MM.1S (cell line): ENCODE measurements at regions not wholly inside any gene's neighbourhood (a gene's known extent, or its start where the extent isn't known, plus 50 kb on each side); places are given as distances from the start of the nearest gene placed in this dataset.

ENCODE experiments used
- DNase-seq: peaks from one replicate; pipeline ENCODE4 v3.0.0-alpha.2; 2015
- H2AFZ ChIP-seq: fragments of 300-600 bp; sonication (generic); 2 replicates; pipeline ENCODE4 v1.6.0; 2016; ENCODE audit warnings: antibody characterized with exemption, low read length
- H3F3A ChIP-seq: fragments of 300-600 bp; sonication (generic); 2 replicates; pipeline ENCODE4 v1.6.1; 2016; ENCODE audit warnings: mild to moderate bottlenecking, antibody characterized with exemption, low read length, moderate library complexity, mixed read lengths; ENCODE audit not compliant: insufficient read depth
- H3K27ac ChIP-seq: fragments of 300-600 bp; sonication (generic); 2 replicates; pipeline ENCODE4 v1.5.1; 2016; ENCODE audit warnings: mild to moderate bottlenecking, low read length
- H3K27me3 ChIP-seq: fragments of 300-600 bp; sonication (generic); replicated peaks from 2 replicates; pipeline ENCODE4 v1.6.0; 2016; ENCODE audit warnings: low read length; ENCODE audit not compliant: insufficient read depth
- H3K36me3 ChIP-seq: fragments of 300-600 bp; sonication (generic); replicated peaks from 2 replicates; pipeline ENCODE4 v1.6.1; 2016; ENCODE audit warnings: mild to moderate bottlenecking, low read length, mixed read lengths; ENCODE audit not compliant: insufficient read depth
- H3K4me1 ChIP-seq: fragments of 300-600 bp; sonication (generic); 2 replicates; pipeline ENCODE4 v1.6.1; 2016; ENCODE audit warnings: low read length, mixed read lengths
- H3K4me2 ChIP-seq: fragments of 300-600 bp; sonication (generic); 2 replicates; pipeline ENCODE4 v1.6.0; 2016; ENCODE audit warnings: low read depth, low read length
- H3K4me3 ChIP-seq: fragments of 300-600 bp; sonication (generic); 2 replicates; pipeline ENCODE4 v1.5.1; 2016; ENCODE audit warnings: low read length, mixed read lengths
- H3K79me2 ChIP-seq: fragments of 300-600 bp; sonication (generic); 2 replicates; pipeline ENCODE4 v1.6.1; 2016; ENCODE audit warnings: mixed run types, low read length, mixed read lengths
- H3K9ac ChIP-seq: fragments of 300-600 bp; sonication (generic); 2 replicates; pipeline ENCODE4 v1.6.1; 2016; ENCODE audit warnings: low read length, mixed read lengths
- H3K9me2 ChIP-seq: fragments of 300-600 bp; sonication (generic); replicated peaks from 2 replicates; pipeline ENCODE4 v1.6.1; 2016; ENCODE audit warnings: mild to moderate bottlenecking, low read length, mixed read lengths; ENCODE audit not compliant: insufficient read depth
- H3K9me3 ChIP-seq: fragments of 300-600 bp; sonication (generic); replicated peaks from 2 replicates; pipeline ENCODE4 v1.6.1; 2016; ENCODE audit warnings: mild to moderate bottlenecking, low read length, mixed read lengths; ENCODE audit not compliant: insufficient read depth
- H4K20me1 ChIP-seq: fragments of 300-600 bp; sonication (generic); 2 replicates; pipeline ENCODE4 v1.6.1; 2016; ENCODE audit warnings: mild to moderate bottlenecking, low read length, moderate library complexity, mixed read lengths; ENCODE audit not compliant: insufficient read depth
- EZH2 ChIP-seq: fragments of 300-600 bp; sonication (generic); optimal IDR thresholded peaks from 2 replicates; pipeline ENCODE3; 2017; ENCODE audit warnings: low read depth, mild to moderate bottlenecking, antibody characterized with exemption, low read length, mixed read lengths
- EZH2phosphoT487 ChIP-seq: fragments of 300-600 bp; sonication (generic); IDR thresholded peaks from 2 replicates; pipeline ENCODE4 v1.6.1; 2018; ENCODE audit warnings: antibody characterized with exemption, low read length
- TF ChIP-seq, protein P1 (sequence below): fragments of 300-600 bp; sonication (generic); IDR thresholded peaks from 2 replicates; pipeline ENCODE4 v1.5.1; 2016; ENCODE audit warnings: antibody characterized with exemption, low read length, mixed read lengths

DNA sequence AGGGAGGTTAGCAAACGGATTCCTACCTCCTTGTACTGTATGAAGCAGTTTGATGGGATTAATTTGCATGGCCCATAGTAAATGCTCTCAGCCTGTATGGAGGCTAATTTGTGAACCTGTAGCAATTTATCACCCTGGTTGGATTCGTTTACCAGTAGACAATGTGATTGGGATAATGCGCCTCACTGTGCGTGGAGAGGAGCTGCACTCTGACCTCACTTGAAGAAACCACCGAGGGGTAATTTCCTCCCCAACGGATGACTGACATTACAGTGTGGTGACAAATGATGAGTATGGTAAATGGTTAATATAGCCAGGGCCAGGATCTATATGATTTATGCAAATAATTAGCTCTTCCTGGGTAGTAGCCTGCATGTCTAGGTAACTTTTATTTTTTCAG, 479.1 kb upstream of the RBFOX1 start:
- H3K27ac ChIP-seq: no peak overlapping the region
- H3F3A ChIP-seq: no peaks in the 10 kb centered on the region
- no peak overlapping the region for H3K4me3 ChIP-seq
- no peaks in the 10 kb centered on the region for H3K36me3 ChIP-seq
- no peak overlapping the region for H2AFZ ChIP-seq
- no peaks in the 10 kb centered on the region for H3K9me3 ChIP-seq
- no peak overlapping the region for H3K4me2 ChIP-seq
- no peak overlapping the region for H3K9ac ChIP-seq
- no peak for TF ChIP-seq EZH2phosphoT487
- TF ChIP-seq, protein P1, sequence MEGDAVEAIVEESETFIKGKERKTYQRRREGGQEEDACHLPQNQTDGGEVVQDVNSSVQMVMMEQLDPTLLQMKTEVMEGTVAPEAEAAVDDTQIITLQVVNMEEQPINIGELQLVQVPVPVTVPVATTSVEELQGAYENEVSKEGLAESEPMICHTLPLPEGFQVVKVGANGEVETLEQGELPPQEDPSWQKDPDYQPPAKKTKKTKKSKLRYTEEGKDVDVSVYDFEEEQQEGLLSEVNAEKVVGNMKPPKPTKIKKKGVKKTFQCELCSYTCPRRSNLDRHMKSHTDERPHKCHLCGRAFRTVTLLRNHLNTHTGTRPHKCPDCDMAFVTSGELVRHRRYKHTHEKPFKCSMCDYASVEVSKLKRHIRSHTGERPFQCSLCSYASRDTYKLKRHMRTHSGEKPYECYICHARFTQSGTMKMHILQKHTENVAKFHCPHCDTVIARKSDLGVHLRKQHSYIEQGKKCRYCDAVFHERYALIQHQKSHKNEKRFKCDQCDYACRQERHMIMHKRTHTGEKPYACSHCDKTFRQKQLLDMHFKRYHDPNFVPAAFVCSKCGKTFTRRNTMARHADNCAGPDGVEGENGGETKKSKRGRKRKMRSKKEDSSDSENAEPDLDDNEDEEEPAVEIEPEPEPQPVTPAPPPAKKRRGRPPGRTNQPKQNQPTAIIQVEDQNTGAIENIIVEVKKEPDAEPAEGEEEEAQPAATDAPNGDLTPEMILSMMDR: no peak
- no peak for TF ChIP-seq EZH2
- H3K9me2 ChIP-seq: no peaks in the 10 kb centered on the region
- DNase-seq: no peak
- H4K20me1 ChIP-seq: no peaks in the 10 kb centered on the region
- H3K27me3 ChIP-seq: no peaks in the 10 kb centered on the region
- H3K4me1 ChIP-seq: no peaks in the 10 kb centered on the region
- no peaks in the 10 kb centered on the region for H3K79me2 ChIP-seq

DNA sequence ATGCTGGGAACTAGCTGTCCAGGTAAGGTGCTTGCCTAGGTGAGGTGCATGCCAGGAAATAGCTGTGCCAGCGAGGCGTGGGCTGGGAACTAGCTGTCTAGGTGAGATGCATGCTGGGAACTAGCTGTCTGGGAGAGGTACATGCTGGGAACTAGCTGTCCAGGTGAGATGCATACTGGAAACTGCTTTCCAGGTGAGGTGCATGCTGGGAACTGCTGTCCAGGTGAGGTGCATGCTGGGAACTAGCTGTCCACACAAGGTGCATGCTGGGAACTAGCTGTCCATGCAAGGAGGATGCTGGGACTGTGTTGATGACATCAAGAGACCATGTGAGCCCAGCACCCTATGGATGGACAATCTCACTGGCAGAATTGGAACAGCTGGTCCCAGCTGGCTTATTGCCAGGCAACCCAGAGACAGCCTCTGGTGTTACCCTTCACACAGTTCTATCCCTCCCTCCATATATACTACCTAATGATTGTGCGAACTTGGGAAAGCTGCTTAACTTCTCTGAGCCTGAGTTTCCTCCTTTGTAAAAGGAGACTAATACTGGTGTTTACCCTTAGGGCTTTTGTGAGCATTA, 479.9 kb upstream of the RBFOX1 start:
- H3K4me3 ChIP-seq: no peak overlapping the region
- no peaks in the 10 kb centered on the region for H3K9me2 ChIP-seq
- no peak overlapping the region for H3K9ac ChIP-seq
- no peaks in the 10 kb centered on the region for H3K79me2 ChIP-seq
- no peaks in the 10 kb centered on the region for H4K20me1 ChIP-seq
- H3K36me3 ChIP-seq: no peaks in the 10 kb centered on the region
- H3F3A ChIP-seq: no peaks in the 10 kb centered on the region
- no peaks in the 10 kb centered on the region for H3K4me1 ChIP-seq
- H3K4me2 ChIP-seq: no peak overlapping the region
- H3K9me3 ChIP-seq: no peaks in the 10 kb centered on the region
- DNase-seq: no peak
- H3K27me3 ChIP-seq: no peaks in the 10 kb centered on the region
- TF ChIP-seq, protein P1: no peak
- TF ChIP-seq EZH2phosphoT487: no peak
- H3K27ac ChIP-seq: no peak overlapping the region
- H2AFZ ChIP-seq: no peak overlapping the region

DNA sequence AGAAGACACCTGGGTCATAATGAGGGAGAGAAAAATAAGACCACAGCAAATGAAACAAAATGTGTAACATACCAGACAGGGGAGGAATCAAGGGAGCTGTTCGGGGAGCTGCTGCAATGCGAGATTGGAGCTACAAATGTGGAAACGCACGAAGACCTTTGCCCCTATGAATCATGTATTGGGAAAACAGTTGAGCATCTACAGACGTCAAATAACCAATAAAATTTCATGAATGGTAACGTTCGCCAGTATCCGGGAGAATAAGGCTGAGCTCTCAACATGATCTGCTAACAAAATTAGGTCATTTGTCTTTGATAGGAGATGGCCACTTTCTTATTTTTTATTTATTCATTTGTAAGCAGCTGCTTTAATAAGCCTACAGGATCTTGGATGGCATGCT, 486.2 kb upstream of the RBFOX1 start:
- Histone ChIP-seq H3K79me2 (no peaks in the 10 kb centered on the region), H2AFZ (no peak overlapping the region), H3F3A (no peaks in the 10 kb centered on the region), H4K20me1 (no peaks in the 10 kb centered on the region), H3K36me3 (no peaks in the 10 kb centered on the region), H3K27ac (no peak overlapping the region), H3K27me3 (no peaks in the 10 kb centered on the region), H3K9ac (no peak overlapping the region), H3K4me1 (no peaks in the 10 kb centered on the region), H3K4me2 (no peak overlapping the region), H3K9me3 (no peaks in the 10 kb centered on the region), H3K4me3 (no peak overlapping the region), H3K9me2 (no peaks in the 10 kb centered on the region)
- DNase-seq: no peak
- TF ChIP-seq EZH2 (no peak), EZH2phosphoT487 (no peak)
- TF ChIP-seq, protein P1: no peak
